Hepatocyte (in vitro differentiated cells): ENCODE measurements at regions not wholly inside any gene's neighbourhood (a gene's known extent, or its start where the extent isn't known, plus 50 kb on each side); places are given as distances from the start of the nearest gene placed in this dataset.

Experiments
- CTCF ChIP-seq: fragments of 200-600 bp; sonication (generic); IDR thresholded peaks from 2 replicates; pipeline ENCODE4 v1.5.1; 2016; ENCODE audit warnings: antibody characterized with exemption, mild to moderate bottlenecking; ENCODE audit not compliant: poor library complexity
- EZH2 ChIP-seq: fragments of 200-600 bp; sonication (generic); IDR thresholded peaks from 2 replicates; pipeline ENCODE4 v1.6.1; 2016; ENCODE audit warnings: antibody characterized with exemption, mild to moderate bottlenecking, borderline replicate concordance
- EZH2phosphoT487 ChIP-seq: fragments of 200-600 bp; sonication (generic); IDR thresholded peaks from one replicate; pipeline ENCODE4 v1.6.1; 2018; ENCODE audit warnings: antibody characterized with exemption, mild to moderate bottlenecking, low read depth, moderate library complexity; ENCODE audit not compliant: unreplicated experiment, severe bottlenecking

GRCh38 chr20:53824779-53825178 is 231.1 kb upstream of the ZNF217 start:
- TF ChIP-seq CTCF, result no peak
- no peak for TF ChIP-seq EZH2
- TF ChIP-seq EZH2phosphoT487, result no peak
